HG03520 (cell line): ENCODE measurements at regions not wholly inside any gene's neighbourhood (a gene's known extent, or its start where the extent isn't known, plus 50 kb on each side); places are given as distances from the start of the nearest gene placed in this dataset.

Source experiments
- ATAC-seq: cut with Tn5 transposase; IDR thresholded peaks from one replicate; pipeline ENCODE4 v1.9.1; 2021; ENCODE audit warnings: mild to moderate bottlenecking, moderate library complexity; ENCODE audit not compliant: unreplicated experiment

- ATAC-seq = no peak
These were observed 650.9 kb downstream of the TLE4 start for GRCh38 chr9:80222466-80223169.

GRCh38 chr9:80218328-80218727 is 646.6 kb downstream of the TLE4 start:
- ATAC-seq = no peak

GRCh38 chr9:80213613-80214012 is 641.8 kb downstream of the TLE4 start:
- ATAC-seq = no peak

GRCh38 chr9:80208696-80209095 is 636.9 kb downstream of the TLE4 start:
- no peak for ATAC-seq

- no peak for ATAC-seq
These were observed 632.3 kb downstream of the TLE4 start for GRCh38 chr9:80204054-80204453.

GRCh38 chr9:80197661-80198060 is 625.9 kb downstream of the TLE4 start:
- no peak for ATAC-seq

GRCh38 chr9:80191108-80191507 is 619.3 kb downstream of the TLE4 start:
- no peak for ATAC-seq

GRCh38 chr9:80188579-80188978 is 616.8 kb downstream of the TLE4 start:
- ATAC-seq = no peak

GRCh38 chr9:80185112-80185738 is 613.5 kb downstream of the TLE4 start:
- ATAC-seq = no peak

GRCh38 chr9:80177949-80178480 is 606.2 kb downstream of the TLE4 start:
- ATAC-seq = no peak

GRCh38 chr9:80175286-80176150 is 603.8 kb downstream of the TLE4 start:
- no peak for ATAC-seq

GRCh38 chr9:80163889-80164288 is 592.1 kb downstream of the TLE4 start:
- peak; percentile 93 for ATAC-seq

GRCh38 chr9:80158554-80159170 is 586.9 kb downstream of the TLE4 start:
- no peak for ATAC-seq

GRCh38 chr9:80158131-80158530 is 586.4 kb downstream of the TLE4 start:
- ATAC-seq = no peak

- ATAC-seq = no peak
These were observed 585.8 kb downstream of the TLE4 start for GRCh38 chr9:80157561-80157983.

- ATAC-seq = peak; percentile 74
These were observed 585.1 kb downstream of the TLE4 start for GRCh38 chr9:80156756-80157472.

GRCh38 chr9:80156262-80156661 is 584.5 kb downstream of the TLE4 start:
- no peak for ATAC-seq

- no peak for ATAC-seq
These were observed 576.1 kb downstream of the TLE4 start for GRCh38 chr9:80147866-80148265.

- peak; percentile 64 for ATAC-seq
These were observed 574.7 kb downstream of the TLE4 start for GRCh38 chr9:80146466-80146865.

GRCh38 chr9:80144856-80145255 is 573.1 kb downstream of the TLE4 start:
- ATAC-seq = no peak
